ENCODE measurements at regions not wholly inside any gene's neighbourhood (a gene's known extent, or its start where the extent isn't known, plus 50 kb on each side); places are given as distances from the start of the nearest gene placed in this dataset.

- 89% methylated on average over 1 of the region's 1 CpG; no CpG with 5 or more reads in 1 of the 2 experiments for WGBS, 2 experiments (ENCODE audit: extremely low coverage in 1 of 2, insufficient coverage in 1 of 2, insufficient read length in 1 of 2, insufficient replicate concordance in 2 of 2, low coverage in 1 of 2, low lambda C conversion rate in 2 of 2, missing lambda C conversion rate in 1 of 2)
- Histone ChIP-seq H3K4me2 (ENCODE audit: insufficient read depth in 1 of 2, low read depth in 2 of 2, low read length in 2 of 2) (no peak overlapping the region), H2BK12ac (ENCODE audit: low read depth, low read length) (no peak overlapping the region), H3K4me1 (replicated peaks in 1 of 4; ENCODE audit: control insufficient read depth in 3 of 4, insufficient read depth in 4 of 4, low read length in 3 of 4) (no peaks in the 10 kb centered on the region), H3K79me1 (ENCODE audit: low read depth, low read length) (no peaks in the 10 kb centered on the region), H3K14ac (ENCODE audit: insufficient read length) (no peak overlapping the region), H3K9ac (replicated peaks in 1 of 4; ENCODE audit: extremely low read depth in 1 of 4, low read depth in 3 of 4, low read length in 3 of 4) (no peak overlapping the region), H3K56ac (replicated peaks; ENCODE audit: insufficient read length, low read depth, low read length) (no peak overlapping the region), H2BK120ac (replicated peaks; ENCODE audit: low read depth, low read length) (no peak overlapping the region), H4K8ac (ENCODE audit: extremely low read depth, insufficient read depth, low read length) (no peak overlapping the region), H2AFZ (ENCODE audit: low read length) (no peak overlapping the region), H3K23ac (ENCODE audit: insufficient read length) (no peak overlapping the region), H3K27ac (ENCODE audit: low read depth, low read length) (no peak overlapping the region), H2BK20ac (ENCODE audit: low read length) (no peak overlapping the region), H2BK5ac (ENCODE audit: low read depth, low read length) (no peak overlapping the region), H3K36me3 (ENCODE audit: control insufficient read depth in 2 of 4, insufficient read depth in 4 of 4, low read length in 3 of 4) (no peaks in the 10 kb centered on the region), H4K5ac (ENCODE audit: insufficient read length, low read depth, low read length) (no peak overlapping the region), H4K20me1 (replicated peaks in 1 of 2; ENCODE audit: control insufficient read depth in 1 of 2, insufficient read depth in 2 of 2, low read length in 2 of 2) (no peaks in the 10 kb centered on the region), H2AK5ac (ENCODE audit: low read depth, low read length) (no peak overlapping the region), H2BK15ac (ENCODE audit: low read length) (no peak overlapping the region), H4K91ac (replicated peaks; ENCODE audit: insufficient read length, low read length) (no peak overlapping the region), H3K4me3 (ENCODE audit: extremely low read depth in 1 of 4, insufficient read depth in 2 of 4, low read depth in 3 of 4, low read length in 4 of 4) (no peak overlapping the region), H3K79me2 (ENCODE audit: control insufficient read depth in 1 of 2, insufficient read depth in 2 of 2, low read length in 2 of 2) (no peaks in the 10 kb centered on the region), H3K9me3 (ENCODE audit: insufficient read depth in 2 of 2, low read depth in 1 of 2, low read length in 1 of 2) (no peaks in the 10 kb centered on the region), H3K4ac (replicated peaks; ENCODE audit: insufficient read length, low read depth, low read length) (no peak overlapping the region), H3K23me2 (ENCODE audit: low read depth, low read length) (no peaks in the 10 kb centered on the region), H3K18ac (ENCODE audit: extremely low read depth, low read length) (no peak overlapping the region), H3K27me3 (replicated peaks in 1 of 4; ENCODE audit: control insufficient read depth in 3 of 4, extremely low read depth in 1 of 4, insufficient read depth in 3 of 4, low read length in 3 of 4) (no peaks in the 10 kb centered on the region)
- TF ChIP-seq GTF2F1 (IDR thresholded peaks at IDR 0.05; ENCODE audit: borderline replicate concordance, low read depth, low read length) (no peak), KDM4A (IDR thresholded peaks at IDR 0.05; ENCODE audit: low read depth, low read length, severe bottlenecking) (no peak), E2F6 (IDR thresholded peaks at IDR 0.05) (no peak), USF2 (IDR thresholded peaks at IDR 0.05; ENCODE audit: low read length) (no peak), ATF3 (IDR thresholded peaks at IDR 0.05; ENCODE audit: insufficient read depth, low read depth, low read length) (no peak), HDAC6 (IDR thresholded peaks at IDR 0.05; ENCODE audit: low read depth, low read length) (no peak), EGR1 (IDR thresholded peaks at IDR 0.05; ENCODE audit: borderline replicate concordance, low read depth, low read length) (no peak), SAP30 (IDR thresholded peaks at IDR 0.05; ENCODE audit: insufficient read depth, insufficient replicate concordance, low read length) (no peak), EP300 (IDR thresholded peaks at IDR 0.05; ENCODE audit: borderline replicate concordance in 1 of 2, low read depth in 2 of 2, low read length in 2 of 2) (no peak), RBBP5 (IDR thresholded peaks at IDR 0.05; ENCODE audit: borderline replicate concordance, low read depth, low read length) (no peak), POLR2AphosphoS5 (IDR thresholded peaks at IDR 0.05; ENCODE audit: low read depth, low read length) (no peak), SP2 (IDR thresholded peaks at IDR 0.05; ENCODE audit: low read length) (no peak)
- DNase-seq (ENCODE audit: low read depth in 1 of 2, low spot score in 2 of 2) (no peak), FAIRE-seq (no peak)
- POLR2A ChIA-PET (ENCODE audit: partially characterized antibody), result no interaction called here
- CTCF ChIA-PET (ENCODE audit: partially characterized antibody), result interaction anchor here (1.4 kb wide), 1 partner anchor 43 kb away, joined by 3 read pairs; no protein-coding TSS in a partner anchor
Measured at GRCh38 chr16:52956044-52956443, 96.7 kb downstream of the CHD9NB start.
